ENCODE measurements at regions not wholly inside any gene's neighbourhood (a gene's known extent, or its start where the extent isn't known, plus 50 kb on each side); places are given as distances from the start of the nearest gene placed in this dataset.

- Histone ChIP-seq H3K36me3 (no peaks in the 10 kb centered on the region), H3K27ac (replicated peaks in 1 of 4) (no peak overlapping the region), H3K9me3 (no peaks in the 10 kb centered on the region), H3K4me3 (no peak overlapping the region), H3K27me3 (no peaks in the 10 kb centered on the region), H3K4me1 (no peaks in the 10 kb centered on the region)
- 77% methylated on average over 2 of the region's 2 CpGs for WGBS
- intact Hi-C loops (cut with DNase I): no loop called here
- no peak for DNase-seq (ENCODE audit: extremely low spot score)
- TF ChIP-seq POLR2AphosphoS5 (IDR thresholded peaks at IDR 0.05) (no peak), EP300 (IDR thresholded peaks at IDR 0.05) (no peak), POLR2A (IDR thresholded peaks at IDR 0.05; ENCODE audit: low read depth) (no peak)
Observed at GRCh38 chr4:29224911-29225310, 1495.3 kb upstream of the PCDH7 start.

DNA sequence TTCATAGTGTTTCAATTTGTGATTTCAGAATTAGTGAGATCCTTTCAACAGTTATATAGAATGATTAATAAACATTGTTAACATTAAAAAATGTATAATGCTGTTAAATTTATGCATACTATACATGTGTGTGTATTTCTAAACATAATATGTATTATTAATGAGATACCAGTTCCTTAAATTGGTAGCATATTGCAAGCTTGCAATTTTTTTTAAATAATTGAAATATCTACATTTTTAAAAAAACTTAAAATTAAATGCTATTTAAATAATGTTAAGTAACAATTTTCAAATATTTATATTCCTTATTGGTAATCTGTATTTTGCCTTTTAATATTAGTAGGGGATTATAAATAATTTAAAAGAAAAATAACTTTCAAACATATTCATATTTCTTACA lies 1479.5 kb upstream of the PCDH7 start:
- intact Hi-C loops (cut with DNase I): no loop called here
- H3K9me3 ChIP-seq: no peaks in the 10 kb centered on the region
- TF ChIP-seq, protein P1, sequence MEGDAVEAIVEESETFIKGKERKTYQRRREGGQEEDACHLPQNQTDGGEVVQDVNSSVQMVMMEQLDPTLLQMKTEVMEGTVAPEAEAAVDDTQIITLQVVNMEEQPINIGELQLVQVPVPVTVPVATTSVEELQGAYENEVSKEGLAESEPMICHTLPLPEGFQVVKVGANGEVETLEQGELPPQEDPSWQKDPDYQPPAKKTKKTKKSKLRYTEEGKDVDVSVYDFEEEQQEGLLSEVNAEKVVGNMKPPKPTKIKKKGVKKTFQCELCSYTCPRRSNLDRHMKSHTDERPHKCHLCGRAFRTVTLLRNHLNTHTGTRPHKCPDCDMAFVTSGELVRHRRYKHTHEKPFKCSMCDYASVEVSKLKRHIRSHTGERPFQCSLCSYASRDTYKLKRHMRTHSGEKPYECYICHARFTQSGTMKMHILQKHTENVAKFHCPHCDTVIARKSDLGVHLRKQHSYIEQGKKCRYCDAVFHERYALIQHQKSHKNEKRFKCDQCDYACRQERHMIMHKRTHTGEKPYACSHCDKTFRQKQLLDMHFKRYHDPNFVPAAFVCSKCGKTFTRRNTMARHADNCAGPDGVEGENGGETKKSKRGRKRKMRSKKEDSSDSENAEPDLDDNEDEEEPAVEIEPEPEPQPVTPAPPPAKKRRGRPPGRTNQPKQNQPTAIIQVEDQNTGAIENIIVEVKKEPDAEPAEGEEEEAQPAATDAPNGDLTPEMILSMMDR (IDR thresholded peaks at IDR 0.05): no peak
- TF ChIP-seq EP300 (IDR thresholded peaks at IDR 0.05) (no peak), POLR2A (IDR thresholded peaks at IDR 0.05; ENCODE audit: low read depth) (no peak), POLR2AphosphoS5 (IDR thresholded peaks at IDR 0.05) (no peak)
- H3K4me1 ChIP-seq: no peaks in the 10 kb centered on the region
- no peaks in the 10 kb centered on the region for H3K27me3 ChIP-seq
- H3K27ac ChIP-seq (replicated peaks in 1 of 4): no peak overlapping the region
- no peak for DNase-seq (ENCODE audit: extremely low spot score)
- H3K4me3 ChIP-seq: no peak overlapping the region
- H3K36me3 ChIP-seq: no peaks in the 10 kb centered on the region

- TF ChIP-seq EP300 (IDR thresholded peaks at IDR 0.05): no peak
- WGBS: 77% methylated on average over 1 of the region's 1 CpG
- H3K9me3 ChIP-seq: no peaks in the 10 kb centered on the region
- no peak overlapping the region for H3K4me3 ChIP-seq
- no peaks in the 10 kb centered on the region for H3K4me1 ChIP-seq
- no peaks in the 10 kb centered on the region for H3K27me3 ChIP-seq
- no peaks in the 10 kb centered on the region for H3K36me3 ChIP-seq
- no peak for DNase-seq (ENCODE audit: extremely low spot score)
- no peak overlapping the region for H3K27ac ChIP-seq (replicated peaks in 1 of 4)
- intact Hi-C loops (cut with DNase I): no loop called here
Observed at GRCh38 chr4:29243054-29243453, 1477.1 kb upstream of the PCDH7 start.

- 88% methylated on average over 1 of the region's 1 CpG for WGBS
- TF ChIP-seq POLR2A (IDR thresholded peaks at IDR 0.05; ENCODE audit: low read depth) (no peak), POLR2AphosphoS5 (IDR thresholded peaks at IDR 0.05) (no peak), EP300 (IDR thresholded peaks at IDR 0.05) (no peak)
- TF ChIP-seq, protein P1 (IDR thresholded peaks at IDR 0.05): no peak
- Histone ChIP-seq H3K36me3 (no peaks in the 10 kb centered on the region), H3K4me1 (no peaks in the 10 kb centered on the region), H3K9me3 (no peaks in the 10 kb centered on the region), H3K27ac (replicated peaks in 1 of 4) (no peak overlapping the region), H3K27me3 (no peaks in the 10 kb centered on the region), H3K4me3 (no peak overlapping the region)
- intact Hi-C loops (cut with DNase I): no loop called here
- DNase-seq (ENCODE audit: extremely low spot score): no peak
Observed at GRCh38 chr4:29243851-29244250, 1476.3 kb upstream of the PCDH7 start.

- H3K4me1 ChIP-seq: no peaks in the 10 kb centered on the region
- intact Hi-C loops (cut with DNase I): no loop called here
- H3K36me3 ChIP-seq: no peaks in the 10 kb centered on the region
- 87% methylated on average over 2 of the region's 2 CpGs for WGBS
- H3K27me3 ChIP-seq: no peaks in the 10 kb centered on the region
- no peak for DNase-seq (ENCODE audit: extremely low spot score)
- no peak overlapping the region for H3K27ac ChIP-seq (replicated peaks in 1 of 4)
- H3K4me3 ChIP-seq: no peak overlapping the region
- no peaks in the 10 kb centered on the region for H3K9me3 ChIP-seq
- TF ChIP-seq, protein P1 (IDR thresholded peaks at IDR 0.05): no peak
- no peak for TF ChIP-seq EP300 (IDR thresholded peaks at IDR 0.05)
- no peak for TF ChIP-seq POLR2AphosphoS5 (IDR thresholded peaks at IDR 0.05)
- TF ChIP-seq POLR2A (IDR thresholded peaks at IDR 0.05; ENCODE audit: low read depth): no peak
Observed at GRCh38 chr4:29259556-29259955, 1460.6 kb upstream of the PCDH7 start.

DNA sequence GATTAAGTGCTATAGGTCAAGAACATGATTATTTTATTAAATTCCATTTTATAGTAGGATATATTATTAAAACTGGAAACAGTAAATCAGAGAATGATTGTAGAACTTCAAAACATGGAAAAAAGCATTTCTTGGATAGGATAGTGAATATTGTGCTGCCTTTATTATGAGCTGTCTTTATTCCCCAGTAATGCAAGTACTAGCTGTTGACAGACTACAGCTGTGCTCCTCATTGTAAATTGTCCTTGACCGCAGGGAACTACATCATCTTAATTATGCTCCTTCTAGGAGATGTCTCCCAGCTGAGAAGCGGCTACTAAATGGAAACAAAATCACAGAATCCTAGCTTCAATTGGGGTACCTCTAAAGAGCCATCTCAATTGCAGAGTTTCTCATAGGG lies 1457.2 kb upstream of the PCDH7 start:
- no peak overlapping the region for H3K4me3 ChIP-seq
- TF ChIP-seq EP300 (IDR thresholded peaks at IDR 0.05) (no peak), POLR2AphosphoS5 (IDR thresholded peaks at IDR 0.05) (no peak), POLR2A (IDR thresholded peaks at IDR 0.05; ENCODE audit: low read depth) (no peak)
- TF ChIP-seq, protein P1 (IDR thresholded peaks at IDR 0.05): no peak
- no peaks in the 10 kb centered on the region for H3K4me1 ChIP-seq
- no peaks in the 10 kb centered on the region for H3K9me3 ChIP-seq
- no peaks in the 10 kb centered on the region for H3K27me3 ChIP-seq
- no peaks in the 10 kb centered on the region for H3K36me3 ChIP-seq
- no peak overlapping the region for H3K27ac ChIP-seq (replicated peaks in 1 of 4)
- intact Hi-C loops (cut with DNase I): no loop called here
- WGBS: 51% methylated on average over 2 of the region's 2 CpGs
- DNase-seq (ENCODE audit: extremely low spot score): no peak

Data from esophagus muscularis mucosa (tissue), 4 donors.